Liver (tissue), 8 donors: ENCODE measurements at regions not wholly inside any gene's neighbourhood (a gene's known extent, or its start where the extent isn't known, plus 50 kb on each side); places are given as distances from the start of the nearest gene placed in this dataset.

Experiments used
- DNase-seq: peaks from one replicate; pipeline ENCODE4 v3.0.0-alpha.2; 2017; ENCODE audit warnings: low spot score
- H3K27ac ChIP-seq, 2 donors: one replicate each; pipeline ENCODE4 v1.7.0; 2013; ENCODE audit warnings: inconsistent platforms in 2 of 2, low read length in 2 of 2, control low read depth in 1 of 2, low read depth in 1 of 2, mild to moderate bottlenecking in 1 of 2
- H3K27me3 ChIP-seq, 4 donors: one replicate each; pipeline versions ENCODE4 v1.6.1 to v1.7.0; 2013; ENCODE audit warnings: low read length in 3 of 4, inconsistent platforms in 1 of 4, mild to moderate bottlenecking in 1 of 4, moderate library complexity in 1 of 4; ENCODE audit not compliant: control insufficient read depth in 4 of 4, insufficient read depth in 4 of 4
- H3K36me3 ChIP-seq, 4 donors: one replicate each; pipeline versions ENCODE4 v1.6.1 to v1.7.0; 2013; ENCODE audit warnings: low read length in 3 of 4, mild to moderate bottlenecking in 3 of 4, low read depth in 1 of 4, moderate library complexity in 1 of 4; ENCODE audit not compliant: control insufficient read depth in 4 of 4, insufficient read depth in 3 of 4
- H3K4me1 ChIP-seq, 4 donors: one replicate each; pipeline versions ENCODE4 v1.6.1 to v1.7.0; 2013; ENCODE audit warnings: low read length in 3 of 4, mild to moderate bottlenecking in 3 of 4, moderate library complexity in 1 of 4; ENCODE audit not compliant: control insufficient read depth in 4 of 4, insufficient read depth in 4 of 4
- H3K4me3 ChIP-seq, 3 donors: one replicate each; pipeline versions ENCODE4 v1.6.1 to v1.7.0; 2013; ENCODE audit warnings: low read length in 3 of 3, control low read depth in 1 of 3, low read depth in 1 of 3, mild to moderate bottlenecking in 1 of 3
- H3K9ac ChIP-seq, 2 donors: one replicate each; pipeline ENCODE4 v1.7.0; 2013; ENCODE audit warnings: low read length in 2 of 2, mild to moderate bottlenecking in 2 of 2, moderate library complexity in 2 of 2, control low read depth in 1 of 2, low read depth in 1 of 2
- H3K9me3 ChIP-seq, 4 donors: one replicate each; pipeline versions ENCODE4 v1.6.1 to v1.7.0; 2013; ENCODE audit warnings: low read length in 3 of 4; ENCODE audit not compliant: control insufficient read depth in 4 of 4
- ATF3 ChIP-seq: IDR thresholded peaks from 2 replicates; pipeline ENCODE4 v1.6.1; 2016; ENCODE audit warnings: antibody characterized with exemption
- CTCF ChIP-seq: fragments of 150-350 bp; IDR thresholded peaks from 2 replicates; pipeline ENCODE4 v1.5.1; 2017; ENCODE audit warnings: improper control_type of control experiment, low read depth, low read length; ENCODE audit not compliant: missing input control
- EGR1 ChIP-seq, 2 donors: IDR thresholded peaks; 2 replicates each; pipeline ENCODE4 v1.6.1; 2016 to 2018; ENCODE audit warnings: antibody characterized with exemption in 2 of 2, low read depth in 2 of 2
- FOXA1 ChIP-seq: IDR thresholded peaks from 2 replicates; pipeline ENCODE4 v1.6.1; 2016; ENCODE audit warnings: antibody characterized with exemption
- FOXA2 ChIP-seq: IDR thresholded peaks from 2 replicates; pipeline ENCODE4 v1.6.1; 2016; ENCODE audit warnings: antibody characterized with exemption
- GABPA ChIP-seq, 2 donors: IDR thresholded peaks in 1 of 2; conservative IDR thresholded peaks in 1 of 2; 2 replicates each; pipeline ENCODE4 v1.6.1; 2016; ENCODE audit warnings: antibody characterized with exemption in 2 of 2, mild to moderate bottlenecking in 1 of 2, moderate library complexity in 1 of 2
- HNF4A ChIP-seq, 2 donors: conservative IDR thresholded peaks; 2 replicates each; pipeline ENCODE4 v1.6.1; 2016; ENCODE audit warnings: antibody characterized with exemption in 2 of 2, mild to moderate bottlenecking in 2 of 2
- HNF4G ChIP-seq: IDR thresholded peaks from 2 replicates; pipeline ENCODE4 v1.6.1; 2016; ENCODE audit warnings: antibody characterized with exemption
- JUND ChIP-seq, 2 donors: IDR thresholded peaks; 2 replicates each; pipeline ENCODE4 v1.6.1; 2016; ENCODE audit warnings: antibody characterized with exemption in 2 of 2
- MAX ChIP-seq: IDR thresholded peaks from 2 replicates; pipeline ENCODE4 v1.6.1; 2016; ENCODE audit warnings: antibody characterized with exemption
- NR2F2 ChIP-seq: IDR thresholded peaks from 2 replicates; pipeline ENCODE4 v1.6.1; 2016; ENCODE audit warnings: antibody characterized with exemption
- RAD21 ChIP-seq, 2 donors: IDR thresholded peaks; 2 replicates each; pipeline ENCODE4 v1.6.1; 2016; ENCODE audit warnings: antibody characterized with exemption in 2 of 2, mild to moderate bottlenecking in 2 of 2
- REST ChIP-seq: IDR thresholded peaks from 2 replicates; pipeline ENCODE4 v1.6.1; 2016; ENCODE audit warnings: antibody characterized with exemption, mild to moderate bottlenecking
- RXRA ChIP-seq, 2 donors: IDR thresholded peaks; 2 replicates each; pipeline ENCODE4 v1.6.1; 2017 to 2018; ENCODE audit warnings: antibody characterized with exemption in 2 of 2, mild to moderate bottlenecking in 1 of 2
- SP1 ChIP-seq: IDR thresholded peaks from 2 replicates; pipeline ENCODE4 v1.6.1; 2018; ENCODE audit warnings: antibody characterized with exemption, mild to moderate bottlenecking
- TAF1 ChIP-seq: conservative IDR thresholded peaks from 2 replicates; pipeline ENCODE4 v1.6.1; 2016; ENCODE audit warnings: antibody characterized with exemption, mild to moderate bottlenecking
- YY1 ChIP-seq: IDR thresholded peaks from 2 replicates; pipeline ENCODE4 v1.6.1; 2016; ENCODE audit warnings: antibody characterized with exemption, mild to moderate bottlenecking
- ZBTB33 ChIP-seq: IDR thresholded peaks from 2 replicates; pipeline ENCODE4 v1.6.1; 2016; ENCODE audit warnings: antibody characterized with exemption
- WGBS: extraction: QIAGEN DNeasy Blood & Tissue Kit; methylation state at CpG from one replicate; pipeline ENCODE4 v1.1.7; 2013; 5-methylcytosine and 5-hydroxymethylcytosine counted together
- donor health status: healthy.
- donor health status: healthy.
- donor health status: healthy.
- donor health status: healthy.
- donor health status: healthy.

GRCh38 chr3:30350901-30351300 lies 255.5 kb upstream of the TGFBR2 start:
- Histone ChIP-seq H3K27ac (no peak overlapping the region), H3K4me3 (no peak overlapping the region), H3K9ac (no peak overlapping the region), H3K36me3 (no peaks in the 10 kb centered on the region), H3K27me3 (no peaks in the 10 kb centered on the region), H3K9me3 (no peaks in the 10 kb centered on the region), H3K4me1 (no peaks in the 10 kb centered on the region)
- TF ChIP-seq EGR1 (IDR thresholded peaks at IDR 0.05; ENCODE audit: low read depth in 2 of 2): no peak
- TF ChIP-seq YY1: no peak
- DNase-seq: no peak
- WGBS: 95% methylated on average over 2 of the region's 2 CpGs

- 94% methylated on average over 1 of the region's 1 CpG for WGBS
- Histone ChIP-seq H3K4me1 (no peaks in the 10 kb centered on the region), H3K36me3 (no peaks in the 10 kb centered on the region), H3K9me3 (no peaks in the 10 kb centered on the region), H3K4me3 (no peak overlapping the region), H3K9ac (no peak overlapping the region), H3K27ac (no peak overlapping the region), H3K27me3 (no peaks in the 10 kb centered on the region)
- TF ChIP-seq ATF3: no peak
- no peak for TF ChIP-seq CTCF
- TF ChIP-seq FOXA2: no peak
- TF ChIP-seq RAD21 (IDR thresholded peaks at IDR 0.05): no peak
- no peak for TF ChIP-seq SP1
- TF ChIP-seq GABPA (IDR thresholded peaks at IDR 0.05 in 1 of 2, conservative IDR thresholded peaks at IDR 0.05 in 1 of 2): no peak
- no peak for TF ChIP-seq MAX
- no peak for TF ChIP-seq YY1
- no peak for TF ChIP-seq EGR1 (IDR thresholded peaks at IDR 0.05; ENCODE audit: low read depth in 2 of 2)
- no peak for TF ChIP-seq NR2F2
- TF ChIP-seq FOXA1: no peak
- no peak for TF ChIP-seq ZBTB33
- TF ChIP-seq TAF1: no peak
- no peak for TF ChIP-seq HNF4A (conservative IDR thresholded peaks at IDR 0.05)
- TF ChIP-seq HNF4G: no peak
- TF ChIP-seq JUND (IDR thresholded peaks at IDR 0.05): no peak
- TF ChIP-seq RXRA (IDR thresholded peaks at IDR 0.05): no peak
- no peak for TF ChIP-seq REST
- DNase-seq: no peak
Observed at GRCh38 chr3:30352410-30353318, 253.7 kb upstream of the TGFBR2 start.
